A549 (cell line): ENCODE measurements at regions not wholly inside any gene's neighbourhood (a gene's known extent, or its start where the extent isn't known, plus 50 kb on each side); places are given as distances from the start of the nearest gene placed in this dataset.

Experiments
- ATAC-seq, 2 experiments: fragments of 200-7000 bp in 1 of 2; fragments of >200 bp in 1 of 2; cut with Nextera tagmentation in 1 of 2; cut with Tn5 transposase in 1 of 2; 3 replicates each; pipeline versions ENCODE4 v1.8.0 to v1.9.1; 2018 to 2020; ENCODE audit warnings: mild to moderate bottlenecking in 1 of 2, moderate library complexity in 1 of 2
- CTCF ChIA-PET: fragments of 300-600 bp; sonication (Branson Sonifier 250); formaldehyde crosslinking; extraction: SDS; loops from one replicate; lab custom pipeline; 2021; ENCODE audit warnings: antibody characterized with exemption, inconsistent platforms; lab: Yijun Ruan, JAX
- POLR2A ChIA-PET: fragments of 350-600 bp; formaldehyde crosslinking; extraction: SDS; loops from one replicate; lab custom pipeline; 2021; ENCODE audit warnings: antibody characterized with exemption, inconsistent platforms; lab: Yijun Ruan, JAX
- DNase-seq, 2 experiments: peaks; one replicate each; pipeline versions ENCODE4 v3.0.0 to v3.0.0-alpha.2; 2011 to 2016; ENCODE audit warnings: low read depth in 1 of 2, low spot score in 1 of 2
- FAIRE-seq: peaks from 2 replicates; lab custom pipeline; 2011; peaks lifted over from hg19 to GRCh38; lab: Jason Lieb, UNC
- H3K27ac ChIP-seq, 2 experiments: fragments of >200 bp; sonication (Bioruptor Twin); formaldehyde crosslinking; 3 replicates each; pipeline ENCODE4 v1.5.1; 2016 to 2017
- H3K4me1 ChIP-seq: fragments of >200 bp; sonication (Bioruptor Twin); formaldehyde crosslinking; 3 replicates; pipeline ENCODE4 v1.6.1; 2016
- H3K4me2 ChIP-seq: fragments of >200 bp; sonication (Bioruptor Twin); formaldehyde crosslinking; 3 replicates; pipeline ENCODE4 v1.6.1; 2016
- H3K4me3 ChIP-seq: fragments of >200 bp; sonication (Bioruptor Twin); formaldehyde crosslinking; 3 replicates; pipeline ENCODE4 v1.5.1; 2016
- H3K9me3 ChIP-seq: fragments of >200 bp; sonication (Bioruptor Twin); formaldehyde crosslinking; 3 replicates; pipeline ENCODE4 v1.6.1; 2016
- BHLHE40 ChIP-seq: IDR thresholded peaks from 2 replicates; pipeline ENCODE4 v1.6.1; 2012; ENCODE audit warnings: low read depth, low read length, inconsistent platforms
- CBX8 ChIP-seq: fragments of 200-600 bp; sonication (generic); IDR thresholded peaks from 2 replicates; pipeline ENCODE4 v1.6.1; 2016
- CEBPB ChIP-seq, 2 experiments: fragments of >200 bp in 1 of 2; sonication (Bioruptor Twin) in 1 of 2; formaldehyde crosslinking in 1 of 2; IDR thresholded peaks; 2 replicates each; pipeline ENCODE4 v1.6.1; 2012 to 2016
- EHMT2 ChIP-seq: fragments of 200-600 bp; sonication (generic); IDR thresholded peaks from 2 replicates; pipeline ENCODE4 v1.6.1; 2016; ENCODE audit warnings: antibody characterized with exemption, low read depth, mild to moderate bottlenecking, moderate library complexity
- HMGXB4 ChIP-seq: fragments of 250-450 bp; sonication (Bioruptor Pico); IDR thresholded peaks from 2 replicates; pipeline ENCODE4 v1.5.0; 2021; ENCODE audit warnings: mild to moderate bottlenecking, moderate library complexity, borderline replicate concordance
- HOXB5 ChIP-seq: fragments of 250-450 bp; sonication (Bioruptor Pico); IDR thresholded peaks from 2 replicates; pipeline ENCODE4 v1.5.0; 2020; ENCODE audit warnings: mild to moderate bottlenecking, moderate library complexity
- JUNB ChIP-seq: fragments of >200 bp; sonication (Bioruptor Twin); formaldehyde crosslinking; IDR thresholded peaks from 2 replicates; pipeline ENCODE4 v1.6.1; 2016
- KDM1A ChIP-seq: fragments of 200-600 bp; sonication (generic); IDR thresholded peaks from 2 replicates; pipeline ENCODE4 v1.6.1; 2016; ENCODE audit warnings: low read depth, mild to moderate bottlenecking
- KDM5A ChIP-seq: fragments of 200-600 bp; sonication (generic); IDR thresholded peaks from 2 replicates; pipeline ENCODE4 v1.6.1; 2016; ENCODE audit warnings: antibody characterized with exemption, mild to moderate bottlenecking
- MAFK ChIP-seq: fragments of 450-650 bp; IDR thresholded peaks from 2 replicates; pipeline ENCODE4 v1.6.1; 2014; ENCODE audit not compliant: partially characterized antibody
- MYC ChIP-seq: IDR thresholded peaks from 2 replicates; pipeline ENCODE4 v1.6.1; 2012; ENCODE audit warnings: mild to moderate bottlenecking, inconsistent platforms, low read length, improper control_type of control experiment, borderline replicate concordance
- NR3C1 ChIP-seq: fragments of >200 bp; sonication (Bioruptor Twin); formaldehyde crosslinking; IDR thresholded peaks from 3 replicates; pipeline ENCODE4 v1.6.1; 2017
- POLR2AphosphoS2 ChIP-seq: conservative IDR thresholded peaks from 2 replicates; pipeline ENCODE4 v1.6.1; 2012; ENCODE audit warnings: low read length, improper control_type of control experiment, inconsistent platforms
- RARB ChIP-seq: fragments of 250-450 bp; sonication (Bioruptor Pico); IDR thresholded peaks from 2 replicates; pipeline ENCODE4 v1.8.0; 2021; ENCODE audit warnings: mild to moderate bottlenecking, moderate library complexity
- REST ChIP-seq: fragments of 200-600 bp; sonication (generic); IDR thresholded peaks from 2 replicates; pipeline ENCODE4 v1.6.1; 2016; ENCODE audit warnings: antibody characterized with exemption, mild to moderate bottlenecking, moderate library complexity
- RFX5 ChIP-seq: fragments of 450-650 bp; IDR thresholded peaks from 2 replicates; pipeline ENCODE4 v1.7.1; 2014; ENCODE audit warnings: antibody characterized with exemption, mild to moderate bottlenecking, moderate library complexity
- RNF2 ChIP-seq: fragments of 200-600 bp; sonication (generic); IDR thresholded peaks from 2 replicates; pipeline ENCODE4 v1.6.1; 2016; ENCODE audit warnings: low read depth, mild to moderate bottlenecking, antibody characterized with exemption, moderate library complexity, borderline replicate concordance
- SREBF2 ChIP-seq: fragments of 450-650 bp; IDR thresholded peaks from 2 replicates; pipeline ENCODE4 v1.6.1; 2014; ENCODE audit warnings: mild to moderate bottlenecking, moderate library complexity
- TFCP2L1 ChIP-seq: fragments of 250-450 bp; sonication (Bioruptor Pico); IDR thresholded peaks from 2 replicates; pipeline ENCODE4 v1.5.0; 2021; ENCODE audit warnings: mild to moderate bottlenecking
- TP53 ChIP-seq: fragments of 250-450 bp; sonication (Bioruptor Pico); IDR thresholded peaks from 2 replicates; pipeline ENCODE4 v1.5.0; 2021; ENCODE audit warnings: mild to moderate bottlenecking, moderate library complexity
- ZFP36 ChIP-seq: fragments of 450-650 bp; IDR thresholded peaks from 2 replicates; pipeline ENCODE4 v1.6.1; 2014; ENCODE audit warnings: borderline replicate concordance; ENCODE audit not compliant: partially characterized antibody
- WGBS: methylation state at CpG from one replicate; pipeline ENCODE4 v1.1.6; 2017; ENCODE audit errors: missing lambda C conversion rate; 5-methylcytosine and 5-hydroxymethylcytosine counted together
- TF ChIP-seq, protein P1 (sequence below): fragments of 150-350 bp; IDR thresholded peaks from 2 replicates; pipeline ENCODE4 v1.6.1; 2014; ENCODE audit warnings: low read depth, mild to moderate bottlenecking, low read length
- TF ChIP-seq, protein P2 (sequence below): IDR thresholded peaks from 2 replicates; pipeline ENCODE4 v1.6.1; 2012; ENCODE audit warnings: low read depth, borderline replicate concordance
- TF ChIP-seq, protein P3 (sequence below): fragments of >200 bp; sonication (Bioruptor Twin); formaldehyde crosslinking; IDR thresholded peaks from 3 replicates; pipeline ENCODE4 v1.5.1; 2016

DNA sequence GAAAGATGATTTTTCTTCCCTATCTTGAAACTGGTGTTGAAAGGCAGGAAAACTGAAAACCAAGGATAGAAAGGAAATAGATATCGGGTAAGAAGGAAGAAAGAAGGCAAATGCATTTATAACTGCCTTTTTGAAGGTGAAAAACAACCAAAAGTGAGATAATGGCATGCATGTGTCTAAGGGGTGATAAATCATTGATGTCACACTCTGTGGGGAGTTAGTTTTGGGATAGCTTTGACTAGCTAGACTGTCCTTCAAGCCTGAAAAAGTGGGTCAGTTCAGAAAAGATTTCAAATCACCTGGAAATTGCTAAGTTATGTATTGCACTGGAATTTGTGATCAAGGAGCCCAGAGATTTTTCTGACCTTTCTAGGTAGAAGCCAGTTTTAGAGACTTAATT, 142.2 kb upstream of the UMPS start:
- no peak for DNase-seq
- H3K4me3 ChIP-seq: no peak overlapping the region
- WGBS: 38% methylated on average over 1 of the region's 1 CpG
- CTCF ChIA-PET: no interaction called here
- no peak for ATAC-seq
- no peak for FAIRE-seq
- TF ChIP-seq MYC (no peak), MAFK (no peak), POLR2AphosphoS2 (no peak), CEBPB (IDR thresholded peaks at IDR 0.05) (no peak), KDM1A (no peak), BHLHE40 (no peak), TP53 (CRISPR knock-in tag) (no peak), ZFP36 (no peak), TFCP2L1 (CRISPR knock-in tag) (no peak), RFX5 (no peak), SREBF2 (no peak), CBX8 (no peak)
- TF ChIP-seq, protein P1, sequence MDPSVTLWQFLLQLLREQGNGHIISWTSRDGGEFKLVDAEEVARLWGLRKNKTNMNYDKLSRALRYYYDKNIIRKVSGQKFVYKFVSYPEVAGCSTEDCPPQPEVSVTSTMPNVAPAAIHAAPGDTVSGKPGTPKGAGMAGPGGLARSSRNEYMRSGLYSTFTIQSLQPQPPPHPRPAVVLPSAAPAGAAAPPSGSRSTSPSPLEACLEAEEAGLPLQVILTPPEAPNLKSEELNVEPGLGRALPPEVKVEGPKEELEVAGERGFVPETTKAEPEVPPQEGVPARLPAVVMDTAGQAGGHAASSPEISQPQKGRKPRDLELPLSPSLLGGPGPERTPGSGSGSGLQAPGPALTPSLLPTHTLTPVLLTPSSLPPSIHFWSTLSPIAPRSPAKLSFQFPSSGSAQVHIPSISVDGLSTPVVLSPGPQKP: no peak
- TF ChIP-seq, all 56 proteins: peak for 0
- Histone ChIP-seq H3K9me3 (no peaks in the 10 kb centered on the region), H3K4me1 (peaks cover 3% of the 10 kb centered on the region; the same call in 1 of the 3 replicates), H3K27ac (no peak overlapping the region), H3K4me2 (no peak overlapping the region)
- POLR2A ChIA-PET: no interaction called here

GRCh38 chr3:124588794-124589193, 141.5 kb upstream of the UMPS start:
- FAIRE-seq: no peak
- ATAC-seq: no peak
- Histone ChIP-seq H3K4me3 (no peak overlapping the region), H3K9me3 (no peaks in the 10 kb centered on the region), H3K27ac (no peak overlapping the region), H3K4me1 (peaks cover 3% of the 10 kb centered on the region; the same call in 1 of the 3 replicates), H3K4me2 (no peak overlapping the region)
- no peak for DNase-seq
- WGBS: 52% methylated on average over 2 of the region's 2 CpGs
- CTCF ChIA-PET: no interaction called here
- TF ChIP-seq RNF2 (no peak), SREBF2 (no peak), KDM5A (no peak), JUNB (no peak), HMGXB4 (CRISPR knock-in tag) (no peak), HOXB5 (CRISPR knock-in tag) (no peak), MAFK (no peak), KDM1A (no peak), EHMT2 (no peak), MYC (no peak), REST (no peak), RARB (CRISPR knock-in tag) (no peak), NR3C1 (no peak)
- TF ChIP-seq, protein P2, sequence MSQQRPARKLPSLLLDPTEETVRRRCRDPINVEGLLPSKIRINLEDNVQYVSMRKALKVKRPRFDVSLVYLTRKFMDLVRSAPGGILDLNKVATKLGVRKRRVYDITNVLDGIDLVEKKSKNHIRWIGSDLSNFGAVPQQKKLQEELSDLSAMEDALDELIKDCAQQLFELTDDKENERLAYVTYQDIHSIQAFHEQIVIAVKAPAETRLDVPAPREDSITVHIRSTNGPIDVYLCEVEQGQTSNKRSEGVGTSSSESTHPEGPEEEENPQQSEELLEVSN: no peak
- TF ChIP-seq, protein P3, sequence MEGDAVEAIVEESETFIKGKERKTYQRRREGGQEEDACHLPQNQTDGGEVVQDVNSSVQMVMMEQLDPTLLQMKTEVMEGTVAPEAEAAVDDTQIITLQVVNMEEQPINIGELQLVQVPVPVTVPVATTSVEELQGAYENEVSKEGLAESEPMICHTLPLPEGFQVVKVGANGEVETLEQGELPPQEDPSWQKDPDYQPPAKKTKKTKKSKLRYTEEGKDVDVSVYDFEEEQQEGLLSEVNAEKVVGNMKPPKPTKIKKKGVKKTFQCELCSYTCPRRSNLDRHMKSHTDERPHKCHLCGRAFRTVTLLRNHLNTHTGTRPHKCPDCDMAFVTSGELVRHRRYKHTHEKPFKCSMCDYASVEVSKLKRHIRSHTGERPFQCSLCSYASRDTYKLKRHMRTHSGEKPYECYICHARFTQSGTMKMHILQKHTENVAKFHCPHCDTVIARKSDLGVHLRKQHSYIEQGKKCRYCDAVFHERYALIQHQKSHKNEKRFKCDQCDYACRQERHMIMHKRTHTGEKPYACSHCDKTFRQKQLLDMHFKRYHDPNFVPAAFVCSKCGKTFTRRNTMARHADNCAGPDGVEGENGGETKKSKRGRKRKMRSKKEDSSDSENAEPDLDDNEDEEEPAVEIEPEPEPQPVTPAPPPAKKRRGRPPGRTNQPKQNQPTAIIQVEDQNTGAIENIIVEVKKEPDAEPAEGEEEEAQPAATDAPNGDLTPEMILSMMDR: no peak
- POLR2A ChIA-PET: no interaction called here
